WERI-Rb-1 (cell line): ENCODE measurements at regions not wholly inside any gene's neighbourhood (a gene's known extent, or its start where the extent isn't known, plus 50 kb on each side); places are given as distances from the start of the nearest gene placed in this dataset.
"Not testable (repeated sequence)": the region's sequence is repeated elsewhere in the genome, so short reads cannot be mapped to it uniquely, and the experiment has no call there.

Experiments used
- DNase-seq: peaks from one replicate; pipeline ENCODE4 v3.0.0-alpha.2; 2020
- H3K27ac ChIP-seq: fragments of 250-450 bp; sonication (Bioruptor Pico); 2 replicates; pipeline ENCODE4 v1.5.1; 2020; ENCODE audit warnings: mild to moderate bottlenecking, moderate library complexity
- H3K27me3 ChIP-seq: fragments of 250-450 bp; sonication (Bioruptor Pico); 2 replicates; pipeline ENCODE4 v1.5.1; 2021; ENCODE audit warnings: mild to moderate bottlenecking, low read depth, moderate library complexity; ENCODE audit not compliant: insufficient read depth, severe bottlenecking
- H3K36me3 ChIP-seq: fragments of 250-450 bp; sonication (Bioruptor Pico); 2 replicates; pipeline ENCODE4 v1.5.1; 2020; ENCODE audit warnings: mild to moderate bottlenecking, moderate library complexity
- H3K4me3 ChIP-seq: 2 replicates; pipeline ENCODE4 v1.5.1; 2011; ENCODE audit warnings: low read depth, mild to moderate bottlenecking, control low read depth, low read length
- H3K9me3 ChIP-seq: fragments of 250-450 bp; sonication (Bioruptor Pico); 2 replicates; pipeline ENCODE4 v1.5.1; 2021; ENCODE audit warnings: mild to moderate bottlenecking, moderate library complexity; ENCODE audit not compliant: severe bottlenecking
- TF ChIP-seq, protein P1 (sequence below): IDR thresholded peaks from 2 replicates; pipeline ENCODE4 v1.5.1; 2011; ENCODE audit warnings: low read depth, mild to moderate bottlenecking, control low read depth, inconsistent platforms, low read length

GRCh38 chr19:30842926-30843325 lies 470.7 kb downstream of the ZNF536 start:
- Histone ChIP-seq H3K36me3 (no peaks in the 10 kb centered on the region), H3K27ac (no peak overlapping the region), H3K4me3 (no peak overlapping the region), H3K9me3 (no peaks in the 10 kb centered on the region), H3K27me3 (no peaks in the 10 kb centered on the region)
- no peak for DNase-seq
- TF ChIP-seq, protein P1, sequence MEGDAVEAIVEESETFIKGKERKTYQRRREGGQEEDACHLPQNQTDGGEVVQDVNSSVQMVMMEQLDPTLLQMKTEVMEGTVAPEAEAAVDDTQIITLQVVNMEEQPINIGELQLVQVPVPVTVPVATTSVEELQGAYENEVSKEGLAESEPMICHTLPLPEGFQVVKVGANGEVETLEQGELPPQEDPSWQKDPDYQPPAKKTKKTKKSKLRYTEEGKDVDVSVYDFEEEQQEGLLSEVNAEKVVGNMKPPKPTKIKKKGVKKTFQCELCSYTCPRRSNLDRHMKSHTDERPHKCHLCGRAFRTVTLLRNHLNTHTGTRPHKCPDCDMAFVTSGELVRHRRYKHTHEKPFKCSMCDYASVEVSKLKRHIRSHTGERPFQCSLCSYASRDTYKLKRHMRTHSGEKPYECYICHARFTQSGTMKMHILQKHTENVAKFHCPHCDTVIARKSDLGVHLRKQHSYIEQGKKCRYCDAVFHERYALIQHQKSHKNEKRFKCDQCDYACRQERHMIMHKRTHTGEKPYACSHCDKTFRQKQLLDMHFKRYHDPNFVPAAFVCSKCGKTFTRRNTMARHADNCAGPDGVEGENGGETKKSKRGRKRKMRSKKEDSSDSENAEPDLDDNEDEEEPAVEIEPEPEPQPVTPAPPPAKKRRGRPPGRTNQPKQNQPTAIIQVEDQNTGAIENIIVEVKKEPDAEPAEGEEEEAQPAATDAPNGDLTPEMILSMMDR: no peak

- no peaks in the 10 kb centered on the region for H3K27me3 ChIP-seq
- H3K27ac ChIP-seq: no peak overlapping the region
- no peaks in the 10 kb centered on the region for H3K36me3 ChIP-seq
- DNase-seq: no peak
- TF ChIP-seq, protein P1: no peak
- no peaks in the 10 kb centered on the region for H3K9me3 ChIP-seq
- no peak overlapping the region for H3K4me3 ChIP-seq
These were observed 469.8 kb downstream of the ZNF536 start for GRCh38 chr19:30841934-30842333.

DNA sequence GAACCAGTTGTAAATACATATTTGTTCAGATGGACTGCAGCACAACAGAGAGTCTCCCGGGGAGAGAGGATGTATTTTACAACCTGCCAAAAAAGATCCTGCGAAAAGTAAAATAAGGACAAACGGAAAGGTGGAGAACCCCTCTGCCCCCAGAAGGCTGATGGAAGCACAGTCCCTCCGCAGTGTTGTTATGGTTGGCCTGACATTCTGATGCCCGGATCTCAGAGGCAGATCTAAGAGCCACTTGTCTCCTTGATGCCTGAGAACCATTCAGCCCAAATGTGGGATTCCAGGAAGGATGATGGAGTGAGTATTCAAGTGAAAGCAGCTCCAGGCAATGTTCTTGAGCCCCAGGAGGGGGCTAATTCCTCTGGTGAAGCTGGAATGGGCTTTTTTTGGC lies 458.7 kb downstream of the ZNF536 start:
- H3K4me3 ChIP-seq: no peak overlapping the region
- H3K27ac ChIP-seq: no peak overlapping the region
- no peaks in the 10 kb centered on the region for H3K36me3 ChIP-seq
- H3K9me3 ChIP-seq: no peaks in the 10 kb centered on the region
- no peak for DNase-seq
- H3K27me3 ChIP-seq: no peaks in the 10 kb centered on the region
- TF ChIP-seq, protein P1: no peak

DNA sequence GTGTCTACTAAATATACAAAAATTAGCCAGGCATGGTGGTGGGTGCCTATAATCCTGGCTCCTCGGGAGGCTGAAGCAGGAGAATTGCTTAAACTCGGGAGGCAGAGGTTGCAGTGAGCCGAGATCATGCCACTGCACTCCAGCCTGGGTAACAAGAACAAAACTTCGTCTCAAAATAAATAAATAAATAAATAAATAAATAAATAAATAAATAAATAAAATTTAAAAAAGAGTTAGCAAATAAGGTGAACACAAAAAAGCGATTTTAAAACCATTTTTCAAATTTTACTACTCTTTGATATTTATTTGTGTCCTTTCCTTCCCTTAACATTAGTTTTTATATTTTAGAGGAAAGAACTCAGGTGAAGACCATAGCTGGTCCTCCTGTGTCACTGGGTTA lies 453.3 kb downstream of the ZNF536 start:
- not testable (repeated sequence) for H3K27me3 ChIP-seq, DNase-seq, H3K27ac ChIP-seq, H3K4me3 ChIP-seq, H3K9me3 ChIP-seq, H3K36me3 ChIP-seq

DNA sequence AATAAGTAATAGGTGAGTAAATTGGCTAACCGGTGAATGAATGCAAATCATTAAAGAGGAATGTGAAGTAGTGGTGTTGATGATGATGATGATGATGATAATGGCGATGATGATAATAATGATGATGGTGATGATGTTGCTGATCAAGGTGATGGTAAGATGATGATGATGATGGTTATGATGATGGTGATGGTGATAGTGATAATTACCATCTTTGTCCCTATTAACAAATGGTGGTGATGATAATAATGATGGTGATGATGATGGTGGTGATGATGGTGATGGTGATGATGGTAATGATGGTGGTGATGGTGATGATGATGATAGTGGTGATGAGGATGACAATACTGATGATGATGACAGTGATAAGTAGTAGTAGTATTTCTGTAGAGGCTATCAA lies 452.6 kb downstream of the ZNF536 start:
- no peaks in the 10 kb centered on the region for H3K27me3 ChIP-seq
- H3K4me3 ChIP-seq: no peak overlapping the region
- H3K9me3 ChIP-seq: no peaks in the 10 kb centered on the region
- H3K36me3 ChIP-seq: no peaks in the 10 kb centered on the region
- H3K27ac ChIP-seq: no peak overlapping the region
- DNase-seq: no peak
- TF ChIP-seq, protein P1: no peak

DNA sequence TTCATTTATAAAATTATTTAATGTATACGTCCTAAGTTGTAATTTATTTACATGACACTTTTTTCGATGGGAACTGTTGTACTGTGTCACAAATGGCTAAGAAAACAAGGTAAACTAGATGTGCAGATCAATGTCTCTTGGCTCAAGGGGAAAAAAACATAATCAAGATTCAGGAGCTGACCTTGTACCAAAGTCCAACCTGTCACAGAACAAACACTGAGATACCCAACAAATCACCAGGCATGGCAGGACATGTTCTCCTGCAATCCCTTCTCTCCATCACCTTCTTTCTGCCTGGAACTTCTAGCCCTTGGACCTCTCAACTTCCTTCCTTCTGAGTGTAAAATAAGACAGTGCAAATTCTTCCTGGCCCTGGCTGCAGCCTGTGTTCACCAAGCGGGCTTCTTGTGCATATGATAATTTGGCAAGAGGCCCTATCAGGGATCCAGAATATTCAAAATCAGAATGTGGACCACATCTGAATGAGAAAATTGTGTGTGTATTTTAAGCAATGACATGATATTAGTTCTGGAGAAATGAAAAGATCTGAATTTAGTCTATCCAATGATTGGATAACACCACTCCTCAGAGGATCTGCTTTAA lies 445.9 kb downstream of the ZNF536 start:
- H3K9me3 ChIP-seq: no peaks in the 10 kb centered on the region
- H3K27ac ChIP-seq: no peak overlapping the region
- no peak overlapping the region for H3K4me3 ChIP-seq
- no peak for DNase-seq
- H3K27me3 ChIP-seq: no peaks in the 10 kb centered on the region
- H3K36me3 ChIP-seq: no peaks in the 10 kb centered on the region
- TF ChIP-seq, protein P1: no peak
